Heart left ventricle (tissue), 13 donors: ENCODE measurements at regions not wholly inside any gene's neighbourhood (a gene's known extent, or its start where the extent isn't known, plus 50 kb on each side); places are given as distances from the start of the nearest gene placed in this dataset.
"Not testable (repeated sequence)": the region's sequence is repeated elsewhere in the genome, so short reads cannot be mapped to it uniquely, and the experiment has no call there.

Source experiments
- CTCF ChIP-seq, 12 donors: fragments of 200-600 bp; sonication (generic) in 4 of 12; IDR thresholded peaks; one replicate each; pipeline versions ENCODE4 v1.5.0 to v1.8.0; 2018 to 2022; ENCODE audit warnings: antibody characterized with exemption in 12 of 12, mild to moderate bottlenecking in 5 of 12
- POLR2A ChIP-seq, 2 donors: fragments of 450-650 bp; IDR thresholded peaks; one replicate each; pipeline ENCODE4 v1.6.1; 2017; ENCODE audit warnings: antibody characterized with exemption in 2 of 2, mild to moderate bottlenecking in 2 of 2, moderate library complexity in 2 of 2
- donor health status: ischemic (EF 13 %, LVEDD 7.1; RV severe dilation, severe dysfunction).
- donor health status: DM: no; HTN: yes; CAD: no.
- donor health status: DM: no; HTN: no; CAD: no.
- donor health status: ischemic (EF 25% LVEDD 6.9; RV normal size, moderate dysfunction).
- donor health status: ischemic (EF 25% LVEDD 5.7; RV mildly dilated, moderate dysfunction).
- donor health status: ischemic (EF 35%, LVEDD 5.7; RV mildly dilated, moderate dysfunction).
- donor health status: nonischemic (EF 11% LVEDD 7.7; RV severe dilation, severe dysfunction).
- donor health status: DM: yes; HTN: yes; CAD: no.
- donor health status: PGD.
- donor health status: ischemic (EF 29% LVEDD 5.4; RV normal size, mild dysfunction).
- donor health status: nonischemic (EF 23%, LVEDD 6.1; RV moderate dilation, normal function).

- TF ChIP-seq CTCF, POLR2A (IDR thresholded peaks at IDR 0.05): not testable (repeated sequence)
Observed at GRCh38 chr17:55939181-55939810, 188.4 kb downstream of the PCTP start.
